GM21717 (cell line): ENCODE measurements at regions not wholly inside any gene's neighbourhood (a gene's known extent, or its start where the extent isn't known, plus 50 kb on each side); places are given as distances from the start of the nearest gene placed in this dataset.
"Not testable (repeated sequence)": the region's sequence is repeated elsewhere in the genome, so short reads cannot be mapped to it uniquely, and the experiment has no call there.

Source experiments
- ATAC-seq: cut with Tn5 transposase; IDR thresholded peaks from one replicate; pipeline ENCODE4 v1.9.1; 2021; ENCODE audit warnings: mild to moderate bottlenecking, moderate library complexity; ENCODE audit not compliant: unreplicated experiment

DNA sequence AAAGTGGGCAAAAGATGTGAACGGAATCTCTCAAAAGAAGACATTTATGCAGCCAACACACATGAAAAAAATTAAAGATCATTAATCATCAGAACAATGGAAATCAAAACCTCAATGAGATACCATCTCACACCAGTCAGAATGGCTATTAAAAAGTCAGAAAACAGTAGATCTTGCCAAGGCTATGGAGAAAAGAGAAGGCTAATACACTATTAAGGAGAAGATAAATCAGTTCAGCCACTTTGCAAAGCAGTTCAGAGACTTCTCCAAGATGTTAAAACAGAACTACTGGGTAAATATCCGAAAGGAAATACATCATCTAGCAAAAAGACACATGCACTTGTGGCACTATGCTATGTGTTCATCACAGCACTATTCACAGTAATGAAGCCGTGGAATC is 388.2 kb upstream of the LUZP2 start:
- no peak for ATAC-seq

DNA sequence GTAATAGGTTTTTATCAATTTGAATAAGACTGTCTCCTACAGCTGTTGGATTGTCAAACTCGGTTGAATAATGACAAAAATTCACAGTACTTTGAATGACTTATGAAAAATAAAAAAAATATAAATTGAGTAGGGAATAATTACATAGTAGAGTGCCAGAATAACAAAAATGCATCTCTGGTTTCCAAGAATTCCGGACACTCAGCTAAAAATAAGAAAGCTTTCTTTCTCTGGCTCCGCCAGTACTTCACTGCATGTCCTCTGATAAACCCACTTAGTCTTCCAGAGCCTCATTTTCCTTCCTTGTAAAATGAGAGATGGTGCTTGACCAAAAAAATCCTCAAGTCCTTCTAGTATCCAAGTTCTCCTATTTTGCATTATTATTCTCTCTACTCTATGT is 374.6 kb upstream of the LUZP2 start:
- ATAC-seq, result no peak

- no peak for ATAC-seq
Measured at GRCh38 chr11:24124876-24125275, 372.0 kb upstream of the LUZP2 start.

- no peak for ATAC-seq
Measured at GRCh38 chr11:24131698-24132097, 365.2 kb upstream of the LUZP2 start.

GRCh38 chr11:24132471-24132870 is 364.4 kb upstream of the LUZP2 start:
- ATAC-seq, result no peak

- no peak for ATAC-seq
Measured at GRCh38 chr11:24134879-24135589, 361.8 kb upstream of the LUZP2 start.

DNA sequence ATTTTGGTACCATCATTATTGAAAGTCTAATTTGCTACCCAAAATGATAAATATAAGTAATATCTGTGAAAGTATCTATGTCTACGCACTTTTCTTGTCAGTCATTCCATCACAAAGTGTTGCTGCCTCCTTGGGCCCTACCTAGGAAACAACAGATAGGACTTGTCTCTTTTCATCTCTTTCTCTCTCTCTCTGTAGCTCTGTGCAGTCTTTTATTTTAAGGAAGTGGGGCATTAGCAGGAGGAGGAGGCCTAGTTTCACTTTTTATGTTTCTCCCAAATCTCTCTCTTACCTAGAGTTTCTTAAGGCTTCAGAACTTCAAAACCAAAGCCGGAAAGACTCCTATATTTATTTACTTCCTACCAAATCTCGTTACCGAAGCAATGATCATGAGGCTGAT is 354.8 kb upstream of the LUZP2 start:
- no peak for ATAC-seq

GRCh38 chr11:24145411-24145810 is 351.4 kb upstream of the LUZP2 start:
- no peak for ATAC-seq

GRCh38 chr11:24153337-24153736 is 343.5 kb upstream of the LUZP2 start:
- ATAC-seq, result no peak

GRCh38 chr11:24155792-24156191 is 341.1 kb upstream of the LUZP2 start:
- ATAC-seq, result no peak

DNA sequence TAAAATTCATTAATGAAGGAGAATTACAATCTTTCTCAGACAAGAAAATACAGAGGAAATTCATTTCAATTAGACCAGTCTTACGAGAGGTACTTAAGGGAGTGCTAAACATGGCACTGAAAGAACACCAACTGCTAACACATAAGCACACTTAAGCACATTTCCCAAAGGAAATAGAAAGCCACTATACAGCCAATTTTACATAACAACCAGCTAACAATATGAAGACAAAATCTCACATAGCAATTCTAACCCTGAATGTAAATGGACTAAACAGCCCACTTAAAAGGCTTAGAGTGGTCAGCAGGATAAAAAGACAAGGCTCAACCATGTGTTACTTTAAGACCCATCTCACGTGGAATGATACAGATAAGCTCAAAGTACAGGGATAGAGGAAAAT is 339.5 kb upstream of the LUZP2 start:
- ATAC-seq, result no peak

DNA sequence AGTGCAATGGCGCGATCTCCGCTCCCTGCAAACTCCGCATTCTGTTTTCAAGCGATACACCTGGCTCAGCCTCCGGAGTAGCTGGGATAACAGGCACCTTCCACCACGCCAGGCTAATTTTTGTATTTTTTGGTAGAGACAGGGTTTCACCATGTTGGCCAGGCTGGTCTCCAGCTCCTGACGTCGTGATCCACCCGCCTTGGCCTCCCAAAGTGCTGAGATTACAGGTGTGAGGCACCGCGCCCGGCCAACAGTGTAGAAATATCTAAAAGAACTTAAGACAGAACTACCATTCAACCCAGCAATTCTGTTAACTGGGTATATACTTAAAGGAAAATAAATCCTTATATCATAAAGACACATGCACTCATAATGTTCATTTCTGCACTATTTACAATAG is 335.3 kb upstream of the LUZP2 start:
- no peak for ATAC-seq

- no peak for ATAC-seq
Measured at GRCh38 chr11:24163146-24163545, 333.7 kb upstream of the LUZP2 start.

GRCh38 chr11:24163841-24164240 is 333.0 kb upstream of the LUZP2 start:
- no peak for ATAC-seq

DNA sequence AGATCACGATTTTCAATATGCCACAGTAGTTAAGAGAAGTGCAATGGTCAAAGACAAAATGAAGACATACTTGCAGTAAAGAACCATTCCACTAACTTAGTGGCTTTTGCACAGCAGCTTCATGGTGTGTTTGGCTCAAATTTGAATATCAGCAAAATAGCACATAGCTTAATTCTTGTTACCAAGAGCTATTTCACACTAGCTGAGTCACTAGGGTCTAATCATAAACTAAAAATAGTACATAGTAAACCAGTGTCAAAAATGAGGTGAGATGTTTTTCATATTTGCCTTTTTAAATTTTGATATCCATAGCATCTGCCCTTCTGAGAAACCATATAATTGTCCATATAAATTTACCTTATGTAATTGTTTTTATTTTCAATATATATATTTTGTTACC is 325.0 kb upstream of the LUZP2 start:
- no peak for ATAC-seq

- ATAC-seq, result no peak
Measured at GRCh38 chr11:24181395-24182047, 315.3 kb upstream of the LUZP2 start.

- not testable (repeated sequence) for ATAC-seq
Measured at GRCh38 chr11:24185535-24185934, 311.3 kb upstream of the LUZP2 start.

DNA sequence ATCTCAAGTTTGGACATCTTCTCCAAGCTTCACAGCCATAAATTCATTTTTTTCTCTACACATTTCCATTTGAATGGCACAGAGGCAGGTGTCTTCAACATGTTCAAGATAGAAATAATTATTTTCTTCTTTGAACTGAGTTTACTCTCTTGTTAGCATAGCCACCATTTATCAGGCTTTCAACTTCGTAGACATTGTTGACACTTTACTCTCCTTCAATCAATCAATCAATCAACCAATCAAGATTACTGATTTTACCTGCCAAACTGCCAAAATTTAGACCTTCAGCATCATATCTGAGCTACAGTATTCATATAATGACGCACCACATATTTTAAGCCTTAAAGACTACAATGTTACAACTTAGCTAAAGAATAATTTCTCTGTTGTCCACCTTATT is 300.1 kb upstream of the LUZP2 start:
- ATAC-seq, result no peak

DNA sequence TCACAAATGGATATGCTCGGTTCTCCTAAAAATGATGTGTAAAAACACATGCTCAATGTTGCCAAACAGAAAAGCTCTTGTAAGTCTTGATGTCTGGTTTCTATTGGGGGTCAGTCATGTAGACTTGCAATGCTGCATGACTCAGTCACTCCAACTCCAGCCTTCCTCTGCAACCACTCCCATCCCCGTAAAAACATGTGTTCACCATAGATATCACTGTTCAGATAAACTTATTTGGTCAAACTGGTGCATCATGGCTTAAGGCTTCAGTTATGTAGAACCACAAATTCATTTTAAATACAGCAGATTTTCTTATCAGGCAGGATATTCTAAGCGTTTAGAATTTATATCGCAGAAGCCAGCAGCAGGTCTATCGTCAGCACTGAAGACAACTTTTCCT is 298.4 kb upstream of the LUZP2 start:
- no peak for ATAC-seq

- no peak for ATAC-seq
Measured at GRCh38 chr11:24199461-24199860, 297.4 kb upstream of the LUZP2 start.

DNA sequence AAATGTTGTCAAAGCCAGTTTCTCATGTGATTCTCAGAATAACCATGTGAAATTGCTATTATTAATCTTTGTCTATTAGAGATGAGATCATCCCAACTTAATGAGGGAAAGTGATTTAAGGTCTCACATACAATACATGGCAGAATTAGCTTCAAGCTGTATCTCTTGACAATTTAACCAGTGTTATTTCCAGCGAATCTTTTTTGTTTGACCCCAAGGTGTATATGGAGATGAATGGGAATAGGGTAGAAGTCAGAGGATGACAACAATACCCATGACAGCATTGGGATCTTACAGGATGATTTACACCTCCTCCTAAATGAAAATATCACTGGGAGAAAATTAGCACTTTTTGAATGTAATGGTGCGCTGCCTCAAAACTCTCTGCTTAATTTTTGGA is 290.8 kb upstream of the LUZP2 start:
- ATAC-seq, result no peak

GRCh38 chr11:24206511-24206910 is 290.3 kb upstream of the LUZP2 start:
- ATAC-seq, result no peak

DNA sequence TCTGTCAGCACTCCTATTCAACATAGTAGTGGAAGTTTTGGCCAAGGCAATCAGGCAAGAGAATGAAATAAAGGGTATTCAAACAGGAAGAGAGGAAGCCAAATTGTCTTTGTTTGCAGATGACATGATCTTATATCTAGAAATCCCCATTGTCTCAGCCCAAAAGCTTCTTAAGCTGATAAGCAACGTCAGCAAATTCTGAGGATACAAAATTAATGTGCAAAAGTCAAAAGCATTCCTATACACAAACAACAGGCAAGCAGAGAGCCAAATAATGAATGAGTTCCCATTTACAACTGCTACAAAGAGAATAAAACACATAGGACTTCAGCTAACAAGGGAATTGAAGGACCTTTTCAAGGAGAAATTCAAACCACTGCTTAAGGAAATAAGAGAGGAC is 280.4 kb upstream of the LUZP2 start:
- no peak for ATAC-seq
